CD4-positive, alpha-beta T cell treated with Interferon gamma for 1 hour (primary cell): ENCODE measurements at regions not wholly inside any gene's neighbourhood (a gene's known extent, or its start where the extent isn't known, plus 50 kb on each side); places are given as distances from the start of the nearest gene placed in this dataset.

Experiments
- DNase-seq: peaks from one replicate; pipeline ENCODE4 v3.0.0-alpha.2; 2020

GRCh38 chr14:97618917-97619690 is 821.9 kb downstream of the VRK1 start:
- DNase-seq: no peak

- no peak for DNase-seq
Measured at GRCh38 chr14:97620066-97620465, 822.9 kb downstream of the VRK1 start.

GRCh38 chr14:97624985-97625384 is 827.8 kb downstream of the VRK1 start:
- no peak for DNase-seq

- DNase-seq: no peak
Measured at GRCh38 chr14:97625477-97625876, 828.3 kb downstream of the VRK1 start.

GRCh38 chr14:97626088-97626487 is 828.9 kb downstream of the VRK1 start:
- no peak for DNase-seq

GRCh38 chr14:97630249-97630648 is 833.1 kb downstream of the VRK1 start:
- DNase-seq: no peak

- no peak for DNase-seq
Measured at GRCh38 chr14:97633131-97633738, 836.1 kb downstream of the VRK1 start.

- peak; percentile 30 for DNase-seq
Measured at GRCh38 chr14:97634751-97635150, 837.6 kb downstream of the VRK1 start.

GRCh38 chr14:97638864-97639263 is 841.7 kb downstream of the VRK1 start:
- DNase-seq: no peak

GRCh38 chr14:97640031-97640430 is 842.8 kb downstream of the VRK1 start:
- DNase-seq: no peak

- no peak for DNase-seq
Measured at GRCh38 chr14:97641827-97642226, 844.6 kb downstream of the VRK1 start.

GRCh38 chr14:97642631-97643030 is 845.4 kb downstream of the VRK1 start:
- no peak for DNase-seq

- DNase-seq: no peak
Measured at GRCh38 chr14:97644365-97644764, 847.2 kb downstream of the VRK1 start.

- DNase-seq: no peak
Measured at GRCh38 chr14:97649752-97650151, 852.6 kb downstream of the VRK1 start.

- DNase-seq: no peak
Measured at GRCh38 chr14:97655169-97655948, 858.2 kb downstream of the VRK1 start.

GRCh38 chr14:97657609-97658008 is 860.4 kb downstream of the VRK1 start:
- no peak for DNase-seq

GRCh38 chr14:97687944-97688630 is 890.9 kb downstream of the VRK1 start:
- DNase-seq: no peak

- DNase-seq: no peak
Measured at GRCh38 chr14:97688631-97689336, 891.6 kb downstream of the VRK1 start.

GRCh38 chr14:97692084-97692483 is 894.9 kb downstream of the VRK1 start:
- DNase-seq: no peak

GRCh38 chr14:97695456-97695981 is 898.3 kb downstream of the VRK1 start:
- DNase-seq: no peak

- no peak for DNase-seq
Measured at GRCh38 chr14:97697772-97698171, 900.6 kb downstream of the VRK1 start.

GRCh38 chr14:97699026-97699425 is 901.8 kb downstream of the VRK1 start:
- DNase-seq: no peak
